NT2/D1 (cell line): ENCODE measurements at regions not wholly inside any gene's neighbourhood (a gene's known extent, or its start where the extent isn't known, plus 50 kb on each side); places are given as distances from the start of the nearest gene placed in this dataset.

ENCODE experiments used
- SUZ12 ChIP-seq: IDR thresholded peaks from 2 replicates; pipeline ENCODE4 v1.6.1; 2011; ENCODE audit not compliant: insufficient read length, insufficient read depth; ENCODE audit errors: extremely low read depth
- ZNF274 ChIP-seq: IDR thresholded peaks from 2 replicates; pipeline ENCODE4 v1.6.1; 2011; ENCODE audit warnings: mild to moderate bottlenecking, low read depth, low read length

DNA sequence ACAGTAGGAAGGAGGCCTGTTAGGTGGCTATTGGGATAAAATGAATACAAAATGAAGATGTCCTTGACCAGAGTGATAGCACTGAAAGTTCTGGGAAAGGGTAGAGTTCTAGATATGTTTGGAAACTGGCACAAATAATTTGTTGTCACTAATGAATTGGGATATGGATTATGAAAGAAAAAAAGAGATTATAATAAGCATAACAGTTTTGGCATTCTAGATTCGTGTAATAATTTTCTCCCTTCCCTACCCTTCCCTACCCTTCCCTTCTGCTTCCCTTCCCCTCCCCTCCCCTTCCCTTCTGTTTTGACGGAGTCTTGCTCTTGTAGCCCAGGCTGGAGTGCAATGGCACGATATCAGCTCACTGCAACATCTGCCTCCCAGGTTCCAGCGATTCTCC, 271.0 kb upstream of the PRR20A start:
- no peak for TF ChIP-seq ZNF274
- TF ChIP-seq SUZ12: no peak
